Ascending aorta (tissue), 2 donors: ENCODE measurements at regions not wholly inside any gene's neighbourhood (a gene's known extent, or its start where the extent isn't known, plus 50 kb on each side); places are given as distances from the start of the nearest gene placed in this dataset.
"Not testable (repeated sequence)": the region's sequence is repeated elsewhere in the genome, so short reads cannot be mapped to it uniquely, and the experiment has no call there.

Source experiments
- DNase-seq, 2 donors: peaks; one replicate each; pipeline ENCODE4 v3.0.0-alpha.2; 2019; ENCODE audit warnings: low spot score in 2 of 2
- H3K27ac ChIP-seq, 2 donors: fragments of 200-600 bp; sonication (generic); one replicate each; pipeline ENCODE4 v1.5.1; 2016 to 2017; ENCODE audit warnings: mild to moderate bottlenecking in 1 of 2
- H3K27me3 ChIP-seq: fragments of 200-600 bp; sonication (generic); one replicate; pipeline ENCODE4 v1.5.1; 2017
- H3K36me3 ChIP-seq, 2 donors: fragments of 200-600 bp; sonication (generic); one replicate each; pipeline ENCODE4 v1.5.1; 2016
- H3K4me1 ChIP-seq, 2 donors: fragments of 200-600 bp; sonication (generic); one replicate each; pipeline ENCODE4 v1.5.1; 2016 to 2017; ENCODE audit warnings: mild to moderate bottlenecking in 1 of 2
- H3K4me3 ChIP-seq, 2 donors: fragments of 200-600 bp; sonication (generic); one replicate each; pipeline ENCODE4 v1.5.1; 2016 to 2017; ENCODE audit warnings: mild to moderate bottlenecking in 1 of 2
- H3K9me3 ChIP-seq, 2 donors: fragments of 200-600 bp; sonication (generic); one replicate each; pipeline ENCODE4 v1.5.1; 2016
- intact Hi-C: fragments of 100-400 bp; cut with DNase I; formaldehyde crosslinking; loops from one replicate; pipeline ENCODE4 v1.15.1; 2023
- TF ChIP-seq, protein P1 (sequence below), 3 experiments: fragments of 200-600 bp in 2 of 3; fragments of 450-650 bp in 1 of 3; sonication (generic) in 2 of 3; IDR thresholded peaks; one replicate each; pipeline ENCODE4 v1.5.1; 2016 to 2019; ENCODE audit warnings: antibody characterized with exemption in 3 of 3, mild to moderate bottlenecking in 1 of 3, moderate library complexity in 1 of 3

DNA sequence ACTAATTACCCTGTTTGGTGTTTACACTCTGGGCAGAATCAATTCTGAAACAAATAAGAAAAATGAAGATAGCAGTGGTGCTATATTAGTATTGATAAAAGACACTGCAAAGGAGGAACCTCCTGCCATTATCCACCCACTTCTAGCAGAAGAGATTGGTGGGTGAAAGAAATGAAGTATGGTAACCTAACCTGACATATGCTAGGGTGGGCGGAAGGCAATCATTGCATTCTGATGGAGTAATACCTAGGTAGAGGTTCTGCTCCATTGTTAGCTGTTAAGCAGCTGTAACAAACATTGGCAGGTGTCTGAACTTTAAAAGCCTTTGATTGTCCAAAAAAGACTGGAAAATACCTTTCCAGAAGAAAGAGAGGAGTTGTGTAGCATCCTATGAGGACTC is 95.9 kb downstream of the OTUD1 start:
- DNase-seq, result no peak
- H3K9me3 ChIP-seq, result no peaks in the 10 kb centered on the region
- H3K27me3 ChIP-seq, result no peaks in the 10 kb centered on the region
- no peak overlapping the region for H3K27ac ChIP-seq
- H3K36me3 ChIP-seq, result no peaks in the 10 kb centered on the region
- intact Hi-C loops, result no loop called here
- TF ChIP-seq, protein P1, sequence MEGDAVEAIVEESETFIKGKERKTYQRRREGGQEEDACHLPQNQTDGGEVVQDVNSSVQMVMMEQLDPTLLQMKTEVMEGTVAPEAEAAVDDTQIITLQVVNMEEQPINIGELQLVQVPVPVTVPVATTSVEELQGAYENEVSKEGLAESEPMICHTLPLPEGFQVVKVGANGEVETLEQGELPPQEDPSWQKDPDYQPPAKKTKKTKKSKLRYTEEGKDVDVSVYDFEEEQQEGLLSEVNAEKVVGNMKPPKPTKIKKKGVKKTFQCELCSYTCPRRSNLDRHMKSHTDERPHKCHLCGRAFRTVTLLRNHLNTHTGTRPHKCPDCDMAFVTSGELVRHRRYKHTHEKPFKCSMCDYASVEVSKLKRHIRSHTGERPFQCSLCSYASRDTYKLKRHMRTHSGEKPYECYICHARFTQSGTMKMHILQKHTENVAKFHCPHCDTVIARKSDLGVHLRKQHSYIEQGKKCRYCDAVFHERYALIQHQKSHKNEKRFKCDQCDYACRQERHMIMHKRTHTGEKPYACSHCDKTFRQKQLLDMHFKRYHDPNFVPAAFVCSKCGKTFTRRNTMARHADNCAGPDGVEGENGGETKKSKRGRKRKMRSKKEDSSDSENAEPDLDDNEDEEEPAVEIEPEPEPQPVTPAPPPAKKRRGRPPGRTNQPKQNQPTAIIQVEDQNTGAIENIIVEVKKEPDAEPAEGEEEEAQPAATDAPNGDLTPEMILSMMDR (IDR thresholded peaks at IDR 0.05), result no peak
- H3K4me3 ChIP-seq, result no peak overlapping the region
- H3K4me1 ChIP-seq, result no peaks in the 10 kb centered on the region

- TF ChIP-seq, protein P1 (IDR thresholded peaks at IDR 0.05), result no peak
- no peak for DNase-seq
- no peaks in the 10 kb centered on the region for H3K36me3 ChIP-seq
- H3K4me1 ChIP-seq, result no peaks in the 10 kb centered on the region
- intact Hi-C loops, result no loop called here
- H3K9me3 ChIP-seq, result no peaks in the 10 kb centered on the region
- H3K4me3 ChIP-seq, result no peak overlapping the region
- no peaks in the 10 kb centered on the region for H3K27me3 ChIP-seq
- H3K27ac ChIP-seq, result no peak overlapping the region
These were observed 96.5 kb downstream of the OTUD1 start for GRCh38 chr10:23535381-23535780.

- intact Hi-C loops, result no loop called here
- H3K4me3 ChIP-seq, result no peak overlapping the region
- H3K27me3 ChIP-seq, result no peaks in the 10 kb centered on the region
- no peaks in the 10 kb centered on the region for H3K36me3 ChIP-seq
- TF ChIP-seq, protein P1 (IDR thresholded peaks at IDR 0.05), result no peak
- no peak for DNase-seq
- no peaks in the 10 kb centered on the region for H3K9me3 ChIP-seq
- H3K4me1 ChIP-seq, result no peaks in the 10 kb centered on the region
- H3K27ac ChIP-seq, result no peak overlapping the region
These were observed 100.1 kb downstream of the OTUD1 start for GRCh38 chr10:23538968-23539367.

GRCh38 chr10:23540401-23541030 is 101.6 kb downstream of the OTUD1 start:
- intact Hi-C loops, result no loop called here
- no peaks in the 10 kb centered on the region for H3K9me3 ChIP-seq
- TF ChIP-seq, protein P1 (IDR thresholded peaks at IDR 0.05), result no peak
- no peak overlapping the region for H3K4me3 ChIP-seq
- H3K27ac ChIP-seq, result no peak overlapping the region
- no peaks in the 10 kb centered on the region for H3K4me1 ChIP-seq
- no peaks in the 10 kb centered on the region for H3K27me3 ChIP-seq
- no peak for DNase-seq
- H3K36me3 ChIP-seq, result no peaks in the 10 kb centered on the region

GRCh38 chr10:23543691-23544380 is 105.0 kb downstream of the OTUD1 start:
- H3K9me3 ChIP-seq, result no peaks in the 10 kb centered on the region
- no peaks in the 10 kb centered on the region for H3K4me1 ChIP-seq
- H3K27me3 ChIP-seq, result no peaks in the 10 kb centered on the region
- no peak overlapping the region for H3K27ac ChIP-seq
- TF ChIP-seq, protein P1 (IDR thresholded peaks at IDR 0.05), result no peak
- intact Hi-C loops, result no loop called here
- DNase-seq, result no peak
- no peak overlapping the region for H3K4me3 ChIP-seq
- no peaks in the 10 kb centered on the region for H3K36me3 ChIP-seq

GRCh38 chr10:23545866-23546265 is 107.0 kb downstream of the OTUD1 start:
- H3K4me1 ChIP-seq, intact Hi-C loops, DNase-seq, H3K4me3 ChIP-seq, H3K27ac ChIP-seq, H3K9me3 ChIP-seq, H3K36me3 ChIP-seq, H3K27me3 ChIP-seq: not testable (repeated sequence)
